ENCODE measurements at regions not wholly inside any gene's neighbourhood (a gene's known extent, or its start where the extent isn't known, plus 50 kb on each side); places are given as distances from the start of the nearest gene placed in this dataset.
A peak's percentile ranks its signal among the peaks of the same experiment; 100 is the strongest.
"Not testable (repeated sequence)": the region's sequence is repeated elsewhere in the genome, so short reads cannot be mapped to it uniquely, and the experiment has no call there.

GRCh38 chr2:57479981-57480380, 566.6 kb upstream of the VRK2 start:
- peaks cover 26% of the 10 kb centered on the region for H3K27me3 Mint-ChIP-seq (ENCODE audit: low read depth)
- TF ChIP-seq, protein P1, sequence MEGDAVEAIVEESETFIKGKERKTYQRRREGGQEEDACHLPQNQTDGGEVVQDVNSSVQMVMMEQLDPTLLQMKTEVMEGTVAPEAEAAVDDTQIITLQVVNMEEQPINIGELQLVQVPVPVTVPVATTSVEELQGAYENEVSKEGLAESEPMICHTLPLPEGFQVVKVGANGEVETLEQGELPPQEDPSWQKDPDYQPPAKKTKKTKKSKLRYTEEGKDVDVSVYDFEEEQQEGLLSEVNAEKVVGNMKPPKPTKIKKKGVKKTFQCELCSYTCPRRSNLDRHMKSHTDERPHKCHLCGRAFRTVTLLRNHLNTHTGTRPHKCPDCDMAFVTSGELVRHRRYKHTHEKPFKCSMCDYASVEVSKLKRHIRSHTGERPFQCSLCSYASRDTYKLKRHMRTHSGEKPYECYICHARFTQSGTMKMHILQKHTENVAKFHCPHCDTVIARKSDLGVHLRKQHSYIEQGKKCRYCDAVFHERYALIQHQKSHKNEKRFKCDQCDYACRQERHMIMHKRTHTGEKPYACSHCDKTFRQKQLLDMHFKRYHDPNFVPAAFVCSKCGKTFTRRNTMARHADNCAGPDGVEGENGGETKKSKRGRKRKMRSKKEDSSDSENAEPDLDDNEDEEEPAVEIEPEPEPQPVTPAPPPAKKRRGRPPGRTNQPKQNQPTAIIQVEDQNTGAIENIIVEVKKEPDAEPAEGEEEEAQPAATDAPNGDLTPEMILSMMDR (IDR thresholded peaks at IDR 0.05), result no peak
- H3K27ac Mint-ChIP-seq (ENCODE audit: unreplicated experiment), result no peak overlapping the region
- no peak overlapping the region for H3K4me3 Mint-ChIP-seq (ENCODE audit: unreplicated experiment)
- DNase-seq (ENCODE audit: low spot score), result no peak
- peaks cover under 1% of the 10 kb centered on the region for H3K9me3 Mint-ChIP-seq (ENCODE audit: low read depth)
- no peaks in the 10 kb centered on the region for H3K4me1 Mint-ChIP-seq (ENCODE audit: low read depth)
- H3K36me3 Mint-ChIP-seq (ENCODE audit: low read depth), result no peaks in the 10 kb centered on the region

DNA sequence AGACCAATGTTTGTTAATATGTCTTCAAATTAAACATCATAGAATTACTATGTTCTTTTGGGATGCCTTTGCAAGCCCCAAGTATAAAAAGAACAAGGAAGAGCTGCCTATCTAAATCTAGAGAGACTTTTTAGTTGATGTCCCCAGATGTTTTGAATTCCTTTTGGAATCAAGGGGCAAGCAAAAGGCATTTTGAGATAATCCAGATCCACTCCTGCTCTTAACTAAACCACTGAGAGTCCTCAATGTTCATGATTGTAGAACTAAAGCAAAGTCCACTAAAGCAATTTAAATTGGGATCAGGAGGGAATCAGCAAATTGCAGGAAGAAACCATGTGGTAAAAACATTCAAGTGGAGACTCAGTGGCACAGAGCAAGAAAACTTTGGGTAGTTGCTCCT, 558.5 kb upstream of the VRK2 start:
- DNase-seq (ENCODE audit: low spot score), result no peak
- Mint-ChIP-seq H3K4me3 (ENCODE audit: unreplicated experiment) (no peak overlapping the region), H3K9me3 (ENCODE audit: low read depth) (peaks cover 3% of the 10 kb centered on the region), H3K36me3 (ENCODE audit: low read depth) (no peaks in the 10 kb centered on the region), H3K27ac (ENCODE audit: unreplicated experiment) (no peak overlapping the region), H3K27me3 (ENCODE audit: low read depth) (peaks cover 18% of the 10 kb centered on the region), H3K4me1 (ENCODE audit: low read depth) (no peaks in the 10 kb centered on the region)
- TF ChIP-seq, protein P1 (IDR thresholded peaks at IDR 0.05), result no peak

GRCh38 chr2:57490741-57491140, 555.9 kb upstream of the VRK2 start:
- no peaks in the 10 kb centered on the region for H3K36me3 Mint-ChIP-seq (ENCODE audit: low read depth)
- no peak overlapping the region for H3K27ac Mint-ChIP-seq (ENCODE audit: unreplicated experiment)
- DNase-seq (ENCODE audit: low spot score), result no peak
- peaks cover 4% of the 10 kb centered on the region for H3K9me3 Mint-ChIP-seq (ENCODE audit: low read depth)
- TF ChIP-seq, protein P1 (IDR thresholded peaks at IDR 0.05), result no peak
- H3K4me1 Mint-ChIP-seq (ENCODE audit: low read depth), result no peaks in the 10 kb centered on the region
- H3K4me3 Mint-ChIP-seq (ENCODE audit: unreplicated experiment), result no peak overlapping the region
- H3K27me3 Mint-ChIP-seq (ENCODE audit: low read depth), result peaks cover 9% of the 10 kb centered on the region

GRCh38 chr2:57491213-57491612, 555.4 kb upstream of the VRK2 start:
- H3K27me3 Mint-ChIP-seq (ENCODE audit: low read depth), result peaks cover 11% of the 10 kb centered on the region
- H3K36me3 Mint-ChIP-seq (ENCODE audit: low read depth), result no peaks in the 10 kb centered on the region
- H3K9me3 Mint-ChIP-seq (ENCODE audit: low read depth), result peaks cover 4% of the 10 kb centered on the region
- no peaks in the 10 kb centered on the region for H3K4me1 Mint-ChIP-seq (ENCODE audit: low read depth)
- no peak overlapping the region for H3K4me3 Mint-ChIP-seq (ENCODE audit: unreplicated experiment)
- TF ChIP-seq, protein P1 (IDR thresholded peaks at IDR 0.05), result no peak
- H3K27ac Mint-ChIP-seq (ENCODE audit: unreplicated experiment), result no peak overlapping the region
- DNase-seq (ENCODE audit: low spot score), result no peak

- H3K36me3 Mint-ChIP-seq (ENCODE audit: low read depth); H3K4me3 Mint-ChIP-seq (ENCODE audit: unreplicated experiment); H3K27ac Mint-ChIP-seq (ENCODE audit: unreplicated experiment); H3K9me3 Mint-ChIP-seq (ENCODE audit: low read depth); DNase-seq (ENCODE audit: low spot score); H3K4me1 Mint-ChIP-seq (ENCODE audit: low read depth): not testable (repeated sequence)
- peaks cover 24% of the 10 kb centered on the region for H3K27me3 Mint-ChIP-seq (ENCODE audit: low read depth)
Measured at GRCh38 chr2:57493966-57494365, 552.6 kb upstream of the VRK2 start.

DNA sequence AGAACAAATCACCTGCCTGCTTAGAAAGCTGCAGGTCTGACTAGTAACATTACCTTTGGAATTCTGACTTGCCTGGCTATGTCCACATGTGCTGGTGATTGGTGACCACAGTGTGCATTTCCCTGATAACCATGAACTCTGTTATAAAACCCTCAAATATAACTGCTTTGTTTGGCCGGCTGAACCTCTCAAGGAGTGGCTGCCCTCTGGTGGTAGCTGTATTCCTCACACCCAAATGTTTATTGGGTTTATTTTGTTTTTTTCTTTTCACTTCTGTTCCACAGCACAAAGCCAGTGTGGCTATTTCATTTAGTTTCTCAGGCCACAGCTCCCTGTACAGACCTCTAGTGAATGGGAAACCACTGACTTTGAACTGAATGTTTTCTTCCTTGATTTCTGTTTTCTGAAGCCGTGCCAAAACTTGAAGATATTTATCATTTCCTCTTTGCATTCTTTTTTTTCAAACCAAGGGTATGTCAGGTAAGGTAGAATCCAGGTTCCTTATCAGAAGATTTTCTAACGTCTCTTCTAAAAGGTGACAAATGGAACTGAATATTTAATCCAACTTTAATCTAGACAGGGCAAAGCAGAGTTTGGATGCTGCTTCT, 549.0 kb upstream of the VRK2 start:
- Mint-ChIP-seq H3K36me3 (ENCODE audit: low read depth) (no peaks in the 10 kb centered on the region), H3K4me1 (ENCODE audit: low read depth) (no peaks in the 10 kb centered on the region), H3K27ac (ENCODE audit: unreplicated experiment) (no peak overlapping the region), H3K27me3 (ENCODE audit: low read depth) (peaks cover 28% of the 10 kb centered on the region), H3K4me3 (ENCODE audit: unreplicated experiment) (no peak overlapping the region), H3K9me3 (ENCODE audit: low read depth) (peaks cover 4% of the 10 kb centered on the region)
- no peak for DNase-seq (ENCODE audit: low spot score)
- TF ChIP-seq, protein P1 (IDR thresholded peaks at IDR 0.05), result peak; percentile 90
